ENCODE measurements at regions not wholly inside any gene's neighbourhood (a gene's known extent, or its start where the extent isn't known, plus 50 kb on each side); places are given as distances from the start of the nearest gene placed in this dataset.
"Not testable (repeated sequence)": the region's sequence is repeated elsewhere in the genome, so short reads cannot be mapped to it uniquely, and the experiment has no call there.

DNA sequence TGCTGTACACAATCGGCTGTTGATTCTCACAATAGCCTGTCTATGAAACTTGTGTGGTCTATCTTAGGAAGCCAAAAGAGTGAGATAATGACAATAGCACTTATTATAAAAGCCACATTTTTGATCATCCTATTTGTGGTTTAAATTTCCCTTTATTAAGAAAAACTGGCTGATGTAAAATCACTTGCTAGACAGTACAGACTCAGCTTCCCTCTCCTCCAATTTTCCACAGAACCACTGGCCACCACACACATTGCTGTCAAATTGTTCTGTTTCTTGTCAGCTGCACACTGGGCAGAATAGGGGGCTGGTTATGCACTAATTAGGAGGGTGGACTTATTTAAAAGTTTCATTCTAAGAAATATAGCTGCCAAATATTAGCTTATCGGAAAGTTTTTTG, 425.9 kb downstream of the EPHA3 start:
- H3K4me3 Mint-ChIP-seq: no peak overlapping the region
- H3K36me3 Mint-ChIP-seq: no peaks in the 10 kb centered on the region
- no peak overlapping the region for H3K27ac Mint-ChIP-seq
- H3K9me3 Mint-ChIP-seq: peaks cover 17% of the 10 kb centered on the region
- H3K27me3 Mint-ChIP-seq: no peaks in the 10 kb centered on the region
- no peaks in the 10 kb centered on the region for H3K4me1 Mint-ChIP-seq

DNA sequence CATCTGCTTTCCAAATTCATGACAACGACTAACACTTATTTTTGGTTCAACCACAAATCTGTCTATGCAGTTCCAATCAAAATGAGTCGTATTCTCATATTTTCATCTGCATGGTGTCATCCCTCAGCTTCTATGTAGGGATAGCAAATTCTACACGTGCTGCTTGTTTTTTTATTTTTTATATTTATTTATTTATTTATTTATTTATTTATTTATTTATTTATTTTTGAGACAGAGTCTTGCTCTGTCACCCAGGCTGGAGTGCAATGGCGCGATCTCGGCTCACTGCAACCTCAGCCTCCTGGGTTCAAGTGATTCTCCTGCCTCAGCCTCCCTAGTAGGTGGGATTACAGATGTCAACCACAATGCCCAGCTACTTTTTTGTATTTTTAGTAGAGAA, 447.2 kb downstream of the EPHA3 start:
- not testable (repeated sequence) for H3K27ac Mint-ChIP-seq, H3K9me3 Mint-ChIP-seq, H3K27me3 Mint-ChIP-seq, H3K4me1 Mint-ChIP-seq, H3K4me3 Mint-ChIP-seq, H3K36me3 Mint-ChIP-seq

DNA sequence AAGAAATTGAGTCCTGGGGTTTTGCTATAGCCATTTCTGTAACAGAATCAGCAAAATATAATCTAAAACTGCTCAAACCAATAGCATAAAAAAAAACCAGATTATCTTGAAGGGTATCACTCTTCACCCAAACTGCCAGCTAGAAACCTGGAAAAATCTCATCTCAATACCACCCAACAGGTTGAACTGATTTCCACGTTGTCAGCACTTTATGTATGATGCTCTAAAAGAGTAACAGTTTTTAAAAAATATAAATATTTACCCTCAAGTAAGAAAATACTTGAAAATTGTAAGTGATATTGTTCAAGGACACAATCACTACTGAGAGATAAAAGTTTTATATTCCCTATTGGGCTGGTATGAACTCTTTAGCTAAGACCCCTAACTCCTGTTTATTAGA, 451.3 kb downstream of the EPHA3 start:
- H3K36me3 Mint-ChIP-seq: no peaks in the 10 kb centered on the region
- H3K4me1 Mint-ChIP-seq: no peaks in the 10 kb centered on the region
- H3K27me3 Mint-ChIP-seq: no peaks in the 10 kb centered on the region
- H3K4me3 Mint-ChIP-seq: no peak overlapping the region
- H3K27ac Mint-ChIP-seq: no peak overlapping the region
- peaks cover 6% of the 10 kb centered on the region for H3K9me3 Mint-ChIP-seq

DNA sequence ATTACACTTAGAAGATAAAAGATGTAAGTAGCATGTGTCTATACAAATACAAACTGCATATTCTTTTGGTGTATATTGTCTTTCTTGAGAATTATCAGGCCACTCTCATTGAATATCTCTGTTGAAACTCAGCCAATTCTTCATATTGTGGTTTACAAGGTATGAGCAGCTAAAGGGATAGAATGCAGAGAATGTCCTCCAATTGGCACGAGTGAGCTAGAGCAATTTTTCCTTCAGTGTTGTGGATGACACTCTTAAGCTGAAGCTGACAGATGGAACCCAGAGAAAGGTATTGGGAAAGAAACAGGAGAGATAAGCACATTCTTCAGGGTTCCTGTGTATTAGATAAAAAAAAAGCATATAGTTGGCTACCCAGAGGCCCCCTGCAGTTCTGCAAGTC, 453.1 kb downstream of the EPHA3 start:
- Mint-ChIP-seq H3K4me3 (no peak overlapping the region), H3K36me3 (no peaks in the 10 kb centered on the region), H3K4me1 (no peaks in the 10 kb centered on the region), H3K27ac (no peak overlapping the region), H3K9me3 (peaks cover 6% of the 10 kb centered on the region), H3K27me3 (no peaks in the 10 kb centered on the region)

DNA sequence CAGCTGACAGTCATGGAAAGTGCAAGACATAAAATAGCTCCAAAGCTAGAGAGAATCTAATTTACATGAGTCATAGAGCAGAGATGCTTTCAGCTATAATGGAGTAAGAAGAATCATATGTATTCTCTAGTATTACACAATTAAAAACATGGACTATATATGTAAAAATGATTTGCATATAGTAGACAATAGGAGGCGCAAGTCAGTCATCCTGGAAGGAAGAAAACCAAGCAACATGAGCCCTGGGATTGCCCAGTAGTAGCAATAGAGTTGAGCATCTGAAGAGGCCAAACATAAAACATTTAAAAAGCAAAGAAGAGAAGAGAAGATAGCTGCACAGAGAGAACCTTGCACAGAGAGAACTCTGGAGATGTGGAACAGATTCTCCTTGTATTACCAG, 455.0 kb downstream of the EPHA3 start:
- Mint-ChIP-seq H3K9me3 (peaks cover 15% of the 10 kb centered on the region), H3K4me1 (no peaks in the 10 kb centered on the region), H3K4me3 (no peak overlapping the region), H3K27me3 (no peaks in the 10 kb centered on the region), H3K27ac (no peak overlapping the region), H3K36me3 (no peaks in the 10 kb centered on the region)

DNA sequence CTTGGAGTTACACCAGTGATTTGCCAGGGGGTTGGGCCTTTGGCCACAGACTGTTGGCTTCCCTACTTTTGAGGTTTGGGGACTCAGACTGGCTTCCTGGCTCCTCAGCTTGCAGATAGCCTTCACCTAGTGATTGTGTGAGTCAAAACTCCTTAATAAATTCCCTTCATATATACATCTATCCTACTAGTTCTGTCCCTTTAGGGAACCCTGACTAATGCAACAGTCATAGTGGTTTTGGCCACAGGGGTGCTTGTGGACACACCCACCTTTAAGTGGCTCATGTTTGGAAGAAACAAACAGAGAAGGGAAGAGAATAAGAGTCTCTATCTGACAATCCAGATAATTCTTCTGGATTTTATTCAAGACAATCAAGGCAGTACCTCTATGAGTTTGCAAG, 457.7 kb downstream of the EPHA3 start:
- Mint-ChIP-seq H3K9me3 (peaks cover 15% of the 10 kb centered on the region), H3K27ac (no peak overlapping the region), H3K36me3 (no peaks in the 10 kb centered on the region), H3K4me1 (no peaks in the 10 kb centered on the region), H3K4me3 (no peak overlapping the region), H3K27me3 (no peaks in the 10 kb centered on the region)

DNA sequence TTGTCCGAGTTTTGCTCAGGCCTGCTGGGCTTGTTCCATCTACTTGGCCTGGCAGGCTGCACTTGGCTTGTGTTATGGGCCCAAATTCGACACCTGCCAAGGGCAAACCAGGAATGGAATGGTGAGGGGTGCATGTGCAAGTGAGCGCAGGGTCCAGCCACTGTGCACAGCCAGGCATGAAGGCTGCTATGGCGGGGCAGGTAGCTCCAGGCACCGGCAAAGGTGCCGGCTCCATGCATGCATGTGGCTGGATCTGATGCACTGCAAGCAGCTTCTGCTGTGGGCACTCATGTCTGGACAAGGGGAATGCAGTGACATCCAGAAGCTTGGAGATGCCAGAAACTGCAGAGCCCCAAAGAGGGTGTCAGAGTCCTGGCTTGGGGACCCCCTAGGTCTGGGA, 463.0 kb downstream of the EPHA3 start:
- Mint-ChIP-seq H3K9me3 (peaks cover 9% of the 10 kb centered on the region), H3K36me3 (no peaks in the 10 kb centered on the region), H3K27ac (no peak overlapping the region), H3K4me3 (no peak overlapping the region), H3K4me1 (no peaks in the 10 kb centered on the region), H3K27me3 (no peaks in the 10 kb centered on the region)

DNA sequence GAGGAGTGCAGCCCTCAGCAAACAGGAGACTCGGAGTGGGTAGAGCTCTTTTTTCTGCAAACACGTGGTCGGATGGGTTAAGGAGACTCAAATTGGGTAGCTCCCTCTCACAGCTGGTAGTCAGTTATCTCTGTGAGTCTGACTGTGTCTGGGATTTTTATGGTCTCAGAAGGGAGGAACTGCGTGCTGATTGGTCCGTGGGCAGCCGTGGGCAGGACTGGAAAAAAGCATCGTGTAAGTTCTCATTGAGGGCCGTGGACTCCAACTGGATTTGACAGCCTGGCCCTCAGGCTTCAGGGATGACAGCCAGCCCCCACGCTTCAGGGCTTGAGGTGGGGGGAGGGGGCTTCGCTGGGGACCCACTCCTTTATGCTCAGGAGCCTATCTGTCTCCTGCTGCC, 463.9 kb downstream of the EPHA3 start:
- Mint-ChIP-seq H3K27me3 (no peaks in the 10 kb centered on the region), H3K36me3 (no peaks in the 10 kb centered on the region), H3K4me1 (no peaks in the 10 kb centered on the region), H3K4me3 (no peak overlapping the region), H3K9me3 (peaks cover 9% of the 10 kb centered on the region), H3K27ac (no peak overlapping the region)

DNA sequence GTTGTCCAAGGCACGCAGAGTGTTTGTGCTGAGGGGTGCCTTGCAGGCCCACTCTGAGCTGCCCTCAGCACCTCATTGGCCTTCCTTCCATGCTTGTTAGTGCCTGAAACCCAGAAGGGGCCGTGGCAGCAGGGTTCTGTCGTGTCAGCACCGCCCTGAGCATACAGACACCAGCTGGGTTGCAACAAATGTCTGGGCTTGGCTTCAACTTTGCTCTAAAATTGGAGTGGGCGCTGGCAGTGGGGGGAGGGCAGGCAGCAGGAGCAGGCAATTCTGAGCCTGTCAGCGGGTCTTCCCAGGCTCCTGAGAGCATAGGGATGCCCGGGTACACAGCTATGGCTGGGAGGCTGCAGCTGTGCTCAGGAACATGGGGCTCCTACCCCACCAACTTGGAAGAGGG, 464.3 kb downstream of the EPHA3 start:
- H3K27ac Mint-ChIP-seq: no peak overlapping the region
- no peak overlapping the region for H3K4me3 Mint-ChIP-seq
- H3K4me1 Mint-ChIP-seq: no peaks in the 10 kb centered on the region
- no peaks in the 10 kb centered on the region for H3K27me3 Mint-ChIP-seq
- no peaks in the 10 kb centered on the region for H3K36me3 Mint-ChIP-seq
- peaks cover 6% of the 10 kb centered on the region for H3K9me3 Mint-ChIP-seq

DNA sequence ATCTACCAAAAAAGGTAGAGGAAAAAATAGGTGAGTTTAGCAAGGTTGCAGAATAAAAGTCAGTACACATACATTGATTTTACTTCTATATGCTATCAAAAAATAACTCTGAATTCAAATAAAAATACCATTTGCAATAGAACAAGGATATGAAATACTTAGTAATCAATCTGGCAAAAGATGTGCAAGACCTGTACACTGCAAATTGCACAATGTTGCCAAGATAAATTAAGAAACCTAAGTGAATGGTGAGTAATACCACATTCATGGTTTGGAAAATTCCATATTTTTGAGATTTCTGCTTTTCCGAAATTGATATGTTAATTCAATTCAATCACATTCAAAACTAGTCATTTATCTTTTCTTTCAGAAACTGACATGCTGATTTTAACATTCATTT, 464.8 kb downstream of the EPHA3 start:
- no peaks in the 10 kb centered on the region for H3K4me1 Mint-ChIP-seq
- H3K9me3 Mint-ChIP-seq: peaks cover under 1% of the 10 kb centered on the region
- H3K27me3 Mint-ChIP-seq: no peaks in the 10 kb centered on the region
- H3K27ac Mint-ChIP-seq: no peak overlapping the region
- no peaks in the 10 kb centered on the region for H3K36me3 Mint-ChIP-seq
- H3K4me3 Mint-ChIP-seq: no peak overlapping the region

DNA sequence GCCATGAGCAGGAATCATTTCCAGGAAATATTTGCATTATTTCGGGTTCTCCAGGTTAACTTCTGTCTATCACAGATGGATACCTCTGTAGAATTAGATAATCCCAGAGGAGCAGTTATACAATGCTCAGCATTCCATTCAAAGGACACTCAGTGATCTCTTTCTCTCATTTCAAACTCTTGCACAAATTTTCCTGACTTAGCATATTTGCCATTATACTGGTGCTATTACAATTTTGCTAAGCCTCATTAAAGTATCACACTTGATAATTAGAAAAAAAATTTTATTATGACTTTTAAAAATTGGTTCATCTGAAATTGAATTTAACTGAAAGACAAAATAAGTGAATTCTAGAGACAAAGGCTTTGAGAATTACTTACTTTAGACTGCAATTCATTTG, 469.0 kb downstream of the EPHA3 start:
- H3K27me3 Mint-ChIP-seq: no peaks in the 10 kb centered on the region
- no peak overlapping the region for H3K27ac Mint-ChIP-seq
- H3K4me3 Mint-ChIP-seq: no peak overlapping the region
- H3K36me3 Mint-ChIP-seq: no peaks in the 10 kb centered on the region
- no peaks in the 10 kb centered on the region for H3K4me1 Mint-ChIP-seq
- H3K9me3 Mint-ChIP-seq: no peaks in the 10 kb centered on the region

DNA sequence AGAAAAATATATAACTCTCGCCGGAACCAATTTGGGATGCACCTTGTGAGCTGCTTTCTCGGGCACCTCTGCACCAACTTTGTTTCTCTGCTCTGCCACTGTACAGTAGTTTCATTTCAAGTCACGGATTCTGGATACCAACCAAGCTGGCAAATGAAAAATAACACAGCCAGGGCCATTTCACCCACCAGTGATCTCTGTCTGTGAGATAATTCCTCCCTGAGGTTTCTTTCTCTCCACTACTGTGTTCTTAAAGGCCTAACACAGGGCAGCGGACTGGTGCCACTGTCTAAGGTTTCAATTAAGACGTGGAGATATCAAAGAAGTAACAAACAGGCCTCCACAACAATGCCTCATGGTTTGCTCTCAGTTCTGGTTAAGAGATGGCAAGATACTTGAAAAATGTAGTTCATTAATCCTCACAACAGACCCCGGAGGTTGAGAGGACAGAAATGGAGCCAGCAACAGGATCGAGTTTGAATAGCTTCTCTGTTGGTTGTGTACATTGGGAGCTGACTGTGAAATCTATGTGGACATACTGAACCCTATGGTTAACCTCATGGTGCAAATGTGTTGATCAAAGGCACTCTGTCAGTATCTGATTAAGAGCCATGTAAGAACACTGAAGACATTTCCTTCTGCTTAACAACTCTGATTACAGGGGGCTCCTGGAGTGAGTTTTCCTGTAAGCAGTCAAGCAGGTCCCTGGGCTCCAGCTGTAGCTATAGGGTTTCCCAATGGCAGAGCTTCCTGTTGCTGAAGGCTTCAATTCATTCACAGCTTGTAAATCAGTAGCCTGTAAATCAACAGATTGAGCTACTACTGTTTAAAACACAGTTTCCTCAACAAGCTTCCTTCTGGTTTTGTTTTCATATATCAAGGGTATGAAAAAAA, 470.5 kb downstream of the EPHA3 start:
- Mint-ChIP-seq H3K36me3 (no peaks in the 10 kb centered on the region), H3K27ac (no peak overlapping the region), H3K27me3 (no peaks in the 10 kb centered on the region), H3K4me3 (no peak overlapping the region), H3K4me1 (no peaks in the 10 kb centered on the region), H3K9me3 (no peaks in the 10 kb centered on the region)

DNA sequence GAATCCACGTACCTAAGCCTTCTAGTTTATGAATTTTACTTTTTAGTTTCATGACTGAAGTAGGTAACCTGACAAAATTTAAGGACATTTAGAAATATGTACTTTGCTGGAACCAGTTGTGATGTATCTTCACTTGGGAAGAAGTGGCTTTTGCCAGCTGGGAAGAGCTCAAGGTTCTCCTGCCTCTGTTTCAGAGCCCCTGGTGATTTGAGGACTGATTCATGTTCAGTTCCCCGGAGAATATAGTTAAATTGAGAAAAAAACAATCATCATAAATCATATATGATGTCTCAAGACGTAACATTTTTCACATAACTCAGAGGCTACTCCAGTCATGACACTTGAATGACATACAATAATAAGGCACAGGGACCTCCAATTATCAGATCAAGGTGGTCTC, 473.4 kb downstream of the EPHA3 start:
- Mint-ChIP-seq H3K4me3 (no peak overlapping the region), H3K27ac (no peak overlapping the region), H3K27me3 (no peaks in the 10 kb centered on the region), H3K4me1 (no peaks in the 10 kb centered on the region), H3K36me3 (no peaks in the 10 kb centered on the region), H3K9me3 (no peaks in the 10 kb centered on the region)

DNA sequence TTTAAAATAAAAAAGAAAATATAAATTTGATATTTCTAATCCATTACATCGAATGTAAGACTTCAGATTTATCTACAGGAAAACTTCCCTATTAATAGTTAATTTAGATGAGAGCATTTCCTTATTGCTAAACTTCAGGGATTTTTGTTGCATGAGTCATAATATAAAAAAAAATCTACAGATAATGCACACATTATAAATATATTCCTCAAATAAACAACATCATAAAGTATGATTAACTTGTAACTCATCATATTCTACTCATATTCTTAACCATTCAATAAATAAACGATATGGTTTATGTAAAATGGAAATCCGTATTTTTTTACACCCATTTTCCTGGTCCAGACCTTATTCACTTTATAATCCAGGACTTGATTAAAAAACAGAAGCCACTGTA, 477.0 kb downstream of the EPHA3 start:
- H3K9me3 Mint-ChIP-seq: peaks cover 5% of the 10 kb centered on the region
- H3K4me3 Mint-ChIP-seq: no peak overlapping the region
- no peak overlapping the region for H3K27ac Mint-ChIP-seq
- H3K4me1 Mint-ChIP-seq: no peaks in the 10 kb centered on the region
- H3K27me3 Mint-ChIP-seq: no peaks in the 10 kb centered on the region
- H3K36me3 Mint-ChIP-seq: no peaks in the 10 kb centered on the region

DNA sequence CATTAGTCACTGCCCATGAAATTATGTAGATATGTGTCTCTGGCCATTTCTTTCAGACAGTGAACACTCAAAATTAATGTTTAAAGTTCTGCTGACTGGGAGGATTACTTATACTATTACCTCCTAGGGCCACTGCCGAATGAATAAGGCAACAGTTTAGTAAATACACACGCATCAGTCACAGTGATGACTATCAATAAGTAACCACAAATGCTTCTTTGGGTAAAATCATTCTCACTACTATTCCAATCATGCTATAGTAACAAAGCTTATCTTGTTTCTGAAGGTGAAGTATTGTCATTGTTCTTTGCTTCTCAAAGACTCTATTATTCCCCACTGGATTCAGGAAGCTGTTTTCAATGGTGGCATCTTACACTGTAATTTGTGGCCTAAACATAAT, 478.8 kb downstream of the EPHA3 start:
- Mint-ChIP-seq H3K27ac (no peak overlapping the region), H3K9me3 (peaks cover 5% of the 10 kb centered on the region), H3K4me1 (no peaks in the 10 kb centered on the region), H3K4me3 (no peak overlapping the region), H3K36me3 (no peaks in the 10 kb centered on the region), H3K27me3 (no peaks in the 10 kb centered on the region)

DNA sequence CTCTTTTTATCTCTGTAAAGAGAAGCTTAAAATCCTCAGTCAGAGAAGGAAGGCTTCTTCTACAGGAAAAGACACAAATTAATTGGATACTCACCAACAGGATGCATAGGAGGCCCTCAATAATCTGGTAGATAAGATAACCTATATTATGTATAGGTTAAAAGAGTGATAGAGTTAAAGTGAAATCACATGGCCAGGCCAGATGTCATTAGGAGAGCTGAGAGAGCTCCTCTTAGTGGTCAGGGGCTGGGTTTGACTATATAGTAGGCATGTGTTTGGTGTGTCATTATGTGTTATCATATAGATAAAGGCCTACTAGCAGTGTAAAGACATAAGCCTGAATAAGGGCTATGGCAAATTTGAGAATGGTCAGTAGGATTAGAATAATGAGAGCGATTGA, 479.3 kb downstream of the EPHA3 start:
- Mint-ChIP-seq H3K4me3 (no peak overlapping the region), H3K27me3 (no peaks in the 10 kb centered on the region), H3K36me3 (no peaks in the 10 kb centered on the region), H3K9me3 (peaks cover 7% of the 10 kb centered on the region), H3K27ac (no peak overlapping the region), H3K4me1 (no peaks in the 10 kb centered on the region)

DNA sequence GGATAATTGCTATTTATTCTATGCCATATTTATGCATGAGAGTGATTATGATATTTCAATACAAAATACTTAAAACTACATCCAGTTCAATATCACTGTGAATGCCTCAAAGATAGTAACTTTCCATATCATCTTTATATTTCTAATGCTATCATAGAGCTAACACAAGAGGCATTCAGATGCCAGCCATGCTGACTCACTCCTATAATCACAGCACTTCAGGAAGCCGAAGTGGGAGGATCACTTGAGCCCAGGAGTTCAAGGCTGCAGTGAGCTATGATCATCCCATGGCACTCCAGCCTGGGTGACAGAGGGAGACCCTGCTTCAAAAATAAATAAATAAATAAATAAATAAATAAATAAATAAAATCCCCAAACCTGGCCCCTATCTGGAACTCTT, 498.7 kb downstream of the EPHA3 start:
- H3K4me1 Mint-ChIP-seq: no peaks in the 10 kb centered on the region
- no peak overlapping the region for H3K4me3 Mint-ChIP-seq
- H3K27ac Mint-ChIP-seq: no peak overlapping the region
- H3K9me3 Mint-ChIP-seq: peaks cover 9% of the 10 kb centered on the region
- H3K36me3 Mint-ChIP-seq: no peaks in the 10 kb centered on the region
- no peaks in the 10 kb centered on the region for H3K27me3 Mint-ChIP-seq
